ENCODE measurements at regions not wholly inside any gene's neighbourhood (a gene's known extent, or its start where the extent isn't known, plus 50 kb on each side); places are given as distances from the start of the nearest gene placed in this dataset.

GRCh38 chr2:139217641-139218040, 437.5 kb upstream of the NXPH2 start:
- no peaks in the 10 kb centered on the region for H3K4me1 ChIP-seq (ENCODE audit: low read length)
- no peaks in the 10 kb centered on the region for H3K79me2 ChIP-seq (ENCODE audit: low read length)
- no peak overlapping the region for H2AFZ ChIP-seq (ENCODE audit: low read depth, low read length)
- no peak overlapping the region for H3K9ac ChIP-seq (ENCODE audit: low read length)
- no peaks in the 10 kb centered on the region for H3K9me3 ChIP-seq (ENCODE audit: insufficient read depth, low read length)
- no peaks in the 10 kb centered on the region for H3K27me3 ChIP-seq (ENCODE audit: low read depth, low read length)
- H3K4me2 ChIP-seq (ENCODE audit: low read length), result no peak overlapping the region
- H3K36me3 ChIP-seq (replicated peaks; ENCODE audit: low read depth, low read length), result no peaks in the 10 kb centered on the region
- no peak for TF ChIP-seq CTCF (IDR thresholded peaks at IDR 0.05; ENCODE audit: low read depth, low read length)
- H3K27ac ChIP-seq (ENCODE audit: low read length), result no peak overlapping the region
- H3K4me3 ChIP-seq (ENCODE audit: low read length), result no peak overlapping the region
- H4K20me1 ChIP-seq (ENCODE audit: insufficient read depth, low read length), result no peaks in the 10 kb centered on the region

GRCh38 chr2:139216435-139216834, 436.2 kb upstream of the NXPH2 start:
- no peak overlapping the region for H3K4me2 ChIP-seq (ENCODE audit: low read length)
- H3K4me3 ChIP-seq (ENCODE audit: low read length), result no peak overlapping the region
- no peaks in the 10 kb centered on the region for H4K20me1 ChIP-seq (ENCODE audit: insufficient read depth, low read length)
- H2AFZ ChIP-seq (ENCODE audit: low read depth, low read length), result no peak overlapping the region
- no peak overlapping the region for H3K27ac ChIP-seq (ENCODE audit: low read length)
- no peaks in the 10 kb centered on the region for H3K79me2 ChIP-seq (ENCODE audit: low read length)
- no peaks in the 10 kb centered on the region for H3K27me3 ChIP-seq (ENCODE audit: low read depth, low read length)
- H3K4me1 ChIP-seq (ENCODE audit: low read length), result no peaks in the 10 kb centered on the region
- TF ChIP-seq EZH2phosphoT487 (IDR thresholded peaks at IDR 0.05; ENCODE audit: low read depth) (no peak), CTCF (IDR thresholded peaks at IDR 0.05; ENCODE audit: low read depth, low read length) (no peak)
- no peak overlapping the region for H3K9ac ChIP-seq (ENCODE audit: low read length)
- H3K36me3 ChIP-seq (replicated peaks; ENCODE audit: low read depth, low read length), result no peaks in the 10 kb centered on the region
- H3K9me3 ChIP-seq (ENCODE audit: insufficient read depth, low read length), result no peaks in the 10 kb centered on the region

- Histone ChIP-seq H3K4me2 (ENCODE audit: low read length) (no peak overlapping the region), H3K27me3 (ENCODE audit: low read depth, low read length) (no peaks in the 10 kb centered on the region), H2AFZ (ENCODE audit: low read depth, low read length) (no peak overlapping the region), H3K36me3 (replicated peaks; ENCODE audit: low read depth, low read length) (no peaks in the 10 kb centered on the region), H3K4me1 (ENCODE audit: low read length) (no peaks in the 10 kb centered on the region), H3K79me2 (ENCODE audit: low read length) (no peaks in the 10 kb centered on the region), H4K20me1 (ENCODE audit: insufficient read depth, low read length) (no peaks in the 10 kb centered on the region), H3K4me3 (ENCODE audit: low read length) (no peak overlapping the region), H3K27ac (ENCODE audit: low read length) (no peak overlapping the region), H3K9me3 (ENCODE audit: insufficient read depth, low read length) (no peaks in the 10 kb centered on the region), H3K9ac (ENCODE audit: low read length) (no peak overlapping the region)
- TF ChIP-seq EZH2phosphoT487 (IDR thresholded peaks at IDR 0.05; ENCODE audit: low read depth), result no peak
- no peak for TF ChIP-seq CTCF (IDR thresholded peaks at IDR 0.05; ENCODE audit: low read depth, low read length)
Observed at GRCh38 chr2:139214801-139215200, 434.6 kb upstream of the NXPH2 start.

- Histone ChIP-seq H3K4me2 (ENCODE audit: low read length) (no peak overlapping the region), H3K4me3 (ENCODE audit: low read length) (no peak overlapping the region), H2AFZ (ENCODE audit: low read depth, low read length) (no peak overlapping the region), H3K27me3 (ENCODE audit: low read depth, low read length) (no peaks in the 10 kb centered on the region), H4K20me1 (ENCODE audit: insufficient read depth, low read length) (no peaks in the 10 kb centered on the region), H3K4me1 (ENCODE audit: low read length) (no peaks in the 10 kb centered on the region), H3K9ac (ENCODE audit: low read length) (no peak overlapping the region), H3K36me3 (replicated peaks; ENCODE audit: low read depth, low read length) (no peaks in the 10 kb centered on the region), H3K79me2 (ENCODE audit: low read length) (no peaks in the 10 kb centered on the region), H3K27ac (ENCODE audit: low read length) (no peak overlapping the region), H3K9me3 (ENCODE audit: insufficient read depth, low read length) (no peaks in the 10 kb centered on the region)
- TF ChIP-seq CTCF (IDR thresholded peaks at IDR 0.05; ENCODE audit: low read depth, low read length), result no peak
- no peak for TF ChIP-seq EZH2phosphoT487 (IDR thresholded peaks at IDR 0.05; ENCODE audit: low read depth)
Observed at GRCh38 chr2:139209586-139209985, 429.4 kb upstream of the NXPH2 start.

Measured in OCI-LY3 (cell line).